GM12801 (cell line): ENCODE measurements at regions not wholly inside any gene's neighbourhood (a gene's known extent, or its start where the extent isn't known, plus 50 kb on each side); places are given as distances from the start of the nearest gene placed in this dataset.

Source experiments
- CTCF ChIP-seq: IDR thresholded peaks from one replicate; pipeline ENCODE4 v1.5.1; 2011; ENCODE audit warnings: control low read depth; ENCODE audit not compliant: insufficient read length; ENCODE audit errors: extremely low read depth

- TF ChIP-seq CTCF = no peak
Observed at GRCh38 chr7:45387837-45388236, 186.3 kb upstream of the ADCY1 start.

- no peak for TF ChIP-seq CTCF
Observed at GRCh38 chr7:45389073-45389872, 184.9 kb upstream of the ADCY1 start.

GRCh38 chr7:45390180-45390579, 184.0 kb upstream of the ADCY1 start:
- no peak for TF ChIP-seq CTCF

- TF ChIP-seq CTCF = no peak
Observed at GRCh38 chr7:45390731-45391130, 183.4 kb upstream of the ADCY1 start.

- TF ChIP-seq CTCF = no peak
Observed at GRCh38 chr7:45391618-45392451, 182.3 kb upstream of the ADCY1 start.

- no peak for TF ChIP-seq CTCF
Observed at GRCh38 chr7:45394117-45394708, 180.0 kb upstream of the ADCY1 start.

- TF ChIP-seq CTCF = no peak
Observed at GRCh38 chr7:45399069-45399468, 175.1 kb upstream of the ADCY1 start.
